Caco-2 (cell line): ENCODE measurements at regions not wholly inside any gene's neighbourhood (a gene's known extent, or its start where the extent isn't known, plus 50 kb on each side); places are given as distances from the start of the nearest gene placed in this dataset.

Source experiments
- BruUV-seq: library from RNA; stranded (reverse); fragments of 400-500 nt; replicated peaks from 2 replicates; lab custom pipeline; 2021; lab: Mats Ljungman, UMichigan
- CTCF ChIA-PET: fragments of 300-600 bp; sonication (Branson Sonifier 250); formaldehyde crosslinking; loops from one replicate; lab custom pipeline; 2022; ENCODE audit warnings: antibody characterized with exemption; lab: Charles Lee
- POLR2A ChIA-PET: fragments of 300-600 bp; sonication (Branson Sonifier 250); formaldehyde crosslinking; loops from one replicate; lab custom pipeline; 2022; ENCODE audit warnings: antibody characterized with exemption; lab: Charles Lee
- DNase-seq, 2 experiments: peaks; one replicate each; pipeline versions ENCODE4 v3.0.0 to v3.0.0-alpha.2; 2020 to 2022
- H3K27me3 ChIP-seq: replicated peaks from 2 replicates; pipeline ENCODE4 v1.6.0; 2011; ENCODE audit warnings: low read length; ENCODE audit not compliant: control insufficient read depth, insufficient read depth
- H3K36me3 ChIP-seq: 2 replicates; pipeline ENCODE4 v1.5.1; 2011; ENCODE audit warnings: low read length; ENCODE audit not compliant: control insufficient read depth, insufficient read depth
- H3K4me1 ChIP-seq: fragments of 250-450 bp; sonication (Bioruptor Pico); 2 replicates; pipeline ENCODE4 v1.5.1; 2020; ENCODE audit warnings: mild to moderate bottlenecking
- H3K4me3 ChIP-seq: 2 replicates; pipeline ENCODE4 v1.5.1; 2011; ENCODE audit warnings: low read depth, mild to moderate bottlenecking, control low read depth, low read length
- H3K9me3 ChIP-seq: fragments of 250-450 bp; sonication (Bioruptor Pico); 2 replicates; pipeline ENCODE4 v1.5.1; 2020; ENCODE audit warnings: mild to moderate bottlenecking, moderate library complexity
- H3K27ac Mint-ChIP-seq: one replicate; pipeline ENCODE4 v1.8.0; 2022; ENCODE audit warnings: mixed read lengths; ENCODE audit not compliant: unreplicated experiment
- H3K27me3 Mint-ChIP-seq: one replicate; pipeline ENCODE4 v1.8.0; 2022; ENCODE audit warnings: mixed read lengths; ENCODE audit not compliant: insufficient read depth, unreplicated experiment
- H3K36me3 Mint-ChIP-seq: one replicate; pipeline ENCODE4 v1.8.0; 2022; ENCODE audit warnings: mild to moderate bottlenecking, mixed read lengths; ENCODE audit not compliant: insufficient read depth, unreplicated experiment
- H3K4me1 Mint-ChIP-seq: one replicate; pipeline ENCODE4 v1.8.0; 2022; ENCODE audit warnings: low read depth, mixed read lengths; ENCODE audit not compliant: unreplicated experiment
- H3K4me3 Mint-ChIP-seq: one replicate; pipeline ENCODE4 v1.8.0; 2022; ENCODE audit warnings: mild to moderate bottlenecking, moderate library complexity, mixed read lengths; ENCODE audit not compliant: unreplicated experiment
- H3K9me3 Mint-ChIP-seq: one replicate; pipeline ENCODE4 v1.8.0; 2022; ENCODE audit warnings: mixed read lengths; ENCODE audit not compliant: unreplicated experiment
- CTCF ChIP-seq, 2 experiments: fragments of 200-600 bp in 1 of 2; IDR thresholded peaks; 1 replicate in 1 of 2; 2 replicates in 1 of 2; pipeline versions ENCODE4 v1.5.1 to v1.8.0; 2011 to 2022; ENCODE audit warnings: antibody characterized with exemption in 1 of 2, control low read depth in 1 of 2, inconsistent platforms in 1 of 2, low read depth in 1 of 2, low read length in 1 of 2, mild to moderate bottlenecking in 1 of 2, moderate library complexity in 1 of 2; ENCODE audit not compliant: insufficient read depth in 1 of 2, severe bottlenecking in 1 of 2, unreplicated experiment in 1 of 2
- intact Hi-C: fragments of 100-400 bp; cut with micrococcal nuclease; formaldehyde crosslinking; loops from one replicate; pipeline ENCODE4 v1.10.0; 2022; ENCODE audit not compliant: unreplicated experiment

- intact Hi-C loops, result no loop called here
- Histone ChIP-seq H3K4me3 (no peak overlapping the region), H3K4me1 (no peaks in the 10 kb centered on the region), H3K27me3 (no peaks in the 10 kb centered on the region), H3K9me3 (no peaks in the 10 kb centered on the region), H3K36me3 (no peaks in the 10 kb centered on the region)
- H3K36me3 Mint-ChIP-seq, result no peaks in the 10 kb centered on the region
- no peak for TF ChIP-seq CTCF (IDR thresholded peaks at IDR 0.05; ENCODE audit: insufficient read depth in 1 of 2, low read depth in 1 of 2, low read length in 1 of 2, severe bottlenecking in 1 of 2, unreplicated experiment in 1 of 2)
- no peak overlapping the region for H3K4me3 Mint-ChIP-seq
- no TSS peak for BruUV-seq
- CTCF ChIA-PET, result no interaction called here
- no peaks in the 10 kb centered on the region for H3K27me3 Mint-ChIP-seq
- POLR2A ChIA-PET, result no interaction called here
- H3K9me3 Mint-ChIP-seq, result no peaks in the 10 kb centered on the region
- H3K27ac Mint-ChIP-seq, result no peak overlapping the region
- DNase-seq, result no peak
- no peaks in the 10 kb centered on the region for H3K4me1 Mint-ChIP-seq
Observed at GRCh38 chr4:104413487-104413886, 81.2 kb downstream of the CXXC4 start.

DNA sequence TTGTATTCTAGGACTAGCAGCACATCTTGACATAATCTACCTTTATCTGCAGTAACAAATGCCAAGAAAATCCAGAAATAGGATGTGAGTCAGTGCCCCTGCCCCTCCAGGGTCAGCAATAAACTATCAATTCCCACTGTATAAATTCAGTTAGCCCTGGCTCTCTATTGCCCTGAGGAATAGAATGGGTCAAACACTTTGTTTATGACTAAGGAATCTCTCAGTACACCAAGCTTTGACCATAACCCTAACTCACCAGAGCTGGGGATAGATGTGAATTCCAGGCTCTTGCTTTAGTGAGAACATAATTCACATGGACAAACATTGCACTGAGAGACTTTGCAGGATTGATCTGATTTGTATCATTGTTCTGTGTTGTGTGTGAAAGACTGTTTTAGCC lies 82.3 kb downstream of the CXXC4 start:
- H3K36me3 ChIP-seq, result no peaks in the 10 kb centered on the region
- no peak for DNase-seq
- no peaks in the 10 kb centered on the region for H3K4me1 ChIP-seq
- ChIA-PET POLR2A (no interaction called here), CTCF (no interaction called here)
- Mint-ChIP-seq H3K36me3 (no peaks in the 10 kb centered on the region), H3K27me3 (no peaks in the 10 kb centered on the region), H3K4me3 (no peak overlapping the region), H3K9me3 (no peaks in the 10 kb centered on the region), H3K27ac (no peak overlapping the region), H3K4me1 (no peaks in the 10 kb centered on the region)
- no peaks in the 10 kb centered on the region for H3K27me3 ChIP-seq
- intact Hi-C loops, result no loop called here
- H3K4me3 ChIP-seq, result no peak overlapping the region
- TF ChIP-seq CTCF (IDR thresholded peaks at IDR 0.05; ENCODE audit: insufficient read depth in 1 of 2, low read depth in 1 of 2, low read length in 1 of 2, severe bottlenecking in 1 of 2, unreplicated experiment in 1 of 2), result no peak
- no peaks in the 10 kb centered on the region for H3K9me3 ChIP-seq
- BruUV-seq, result no TSS peak

GRCh38 chr4:104411502-104411901 lies 83.2 kb downstream of the CXXC4 start:
- TF ChIP-seq CTCF (IDR thresholded peaks at IDR 0.05; ENCODE audit: insufficient read depth in 1 of 2, low read depth in 1 of 2, low read length in 1 of 2, severe bottlenecking in 1 of 2, unreplicated experiment in 1 of 2), result no peak
- Mint-ChIP-seq H3K36me3 (no peaks in the 10 kb centered on the region), H3K9me3 (no peaks in the 10 kb centered on the region), H3K27me3 (peaks cover 1% of the 10 kb centered on the region), H3K4me3 (no peak overlapping the region), H3K27ac (no peak overlapping the region), H3K4me1 (no peaks in the 10 kb centered on the region)
- Histone ChIP-seq H3K4me3 (no peak overlapping the region), H3K9me3 (no peaks in the 10 kb centered on the region), H3K4me1 (no peaks in the 10 kb centered on the region), H3K36me3 (no peaks in the 10 kb centered on the region), H3K27me3 (no peaks in the 10 kb centered on the region)
- POLR2A ChIA-PET, result no interaction called here
- DNase-seq, result no peak
- CTCF ChIA-PET, result no interaction called here
- BruUV-seq, result no TSS peak
- intact Hi-C loops, result no loop called here
